ENCODE measurements at regions not wholly inside any gene's neighbourhood (a gene's known extent, or its start where the extent isn't known, plus 50 kb on each side); places are given as distances from the start of the nearest gene placed in this dataset.
A peak's percentile ranks its signal among the peaks of the same experiment; 100 is the strongest.

GRCh38 chr15:47213883-47214282, 503.4 kb upstream of the SEMA6D start:
- ChIA-PET POLR2A (ENCODE audit: low non-redundant PET) (no interaction called here), CTCF (no interaction called here)
- Histone ChIP-seq H3K9me3 (ENCODE audit: low read depth, low read length, poor library complexity, severe bottlenecking) (no peaks in the 10 kb centered on the region), H3K27ac (ENCODE audit: low read depth, low read length, poor library complexity, severe bottlenecking) (no peak overlapping the region), H3K4me1 (ENCODE audit: insufficient read depth, low read length, poor library complexity, severe bottlenecking) (peaks cover 5% of the 10 kb centered on the region), H3K27me3 (replicated peaks; ENCODE audit: insufficient read depth, low read depth, low read length, poor library complexity) (no peaks in the 10 kb centered on the region), H3K4me3 (ENCODE audit: low read depth, low read length, poor library complexity, severe bottlenecking) (no peak overlapping the region), H3K36me3 (ENCODE audit: insufficient read depth, low read length, poor library complexity, severe bottlenecking) (no peaks in the 10 kb centered on the region)
- intact Hi-C loops (cut with micrococcal nuclease; ENCODE audit: unreplicated experiment), result no loop called here
- DNase-seq (ENCODE audit: low spot score), result no peak
- TF ChIP-seq CTCF (conservative IDR thresholded peaks at IDR 0.05; ENCODE audit: low read depth, low read length) (no peak), EZH2 (IDR thresholded peaks at IDR 0.05; ENCODE audit: borderline replicate concordance, low read depth, low read length, poor library complexity, severe bottlenecking) (no peak)
- no TSS peak for BruUV-seq (replicated peaks)

- Histone ChIP-seq H3K36me3 (ENCODE audit: insufficient read depth, low read length, poor library complexity, severe bottlenecking) (no peaks in the 10 kb centered on the region), H3K9me3 (ENCODE audit: low read depth, low read length, poor library complexity, severe bottlenecking) (no peaks in the 10 kb centered on the region), H3K27ac (ENCODE audit: low read depth, low read length, poor library complexity, severe bottlenecking) (no peak overlapping the region), H3K4me1 (ENCODE audit: insufficient read depth, low read length, poor library complexity, severe bottlenecking) (peaks cover 5% of the 10 kb centered on the region), H3K27me3 (replicated peaks; ENCODE audit: insufficient read depth, low read depth, low read length, poor library complexity) (no peaks in the 10 kb centered on the region), H3K4me3 (ENCODE audit: low read depth, low read length, poor library complexity, severe bottlenecking) (no peak overlapping the region)
- TF ChIP-seq CTCF (conservative IDR thresholded peaks at IDR 0.05; ENCODE audit: low read depth, low read length), result no peak
- no peak for TF ChIP-seq EZH2 (IDR thresholded peaks at IDR 0.05; ENCODE audit: borderline replicate concordance, low read depth, low read length, poor library complexity, severe bottlenecking)
- intact Hi-C loops (cut with micrococcal nuclease; ENCODE audit: unreplicated experiment), result no loop called here
- DNase-seq (ENCODE audit: low spot score), result peak; percentile 11
- no TSS peak for BruUV-seq (replicated peaks)
- ChIA-PET POLR2A (ENCODE audit: low non-redundant PET) (interaction anchor here (0.6 kb wide), 1 partner anchor 206 kb away, joined by 5 read pairs; no protein-coding TSS in a partner anchor), CTCF (no interaction called here)
These were observed 499.0 kb upstream of the SEMA6D start for GRCh38 chr15:47218295-47218694.

- BruUV-seq (replicated peaks), result no TSS peak
- H3K4me3 ChIP-seq (ENCODE audit: low read depth, low read length, poor library complexity, severe bottlenecking), result no peak overlapping the region
- CTCF ChIA-PET, result no interaction called here
These were observed 472.9 kb upstream of the SEMA6D start for GRCh38 chr15:47244361-47244760.

More at GRCh38 chr15:47244361-47244760, 472.9 kb upstream of the SEMA6D start:
- no peaks in the 10 kb centered on the region for H3K9me3 ChIP-seq (ENCODE audit: low read depth, low read length, poor library complexity, severe bottlenecking)
- H3K4me1 ChIP-seq (ENCODE audit: insufficient read depth, low read length, poor library complexity, severe bottlenecking), result no peaks in the 10 kb centered on the region
- no peak overlapping the region for H3K27ac ChIP-seq (ENCODE audit: low read depth, low read length, poor library complexity, severe bottlenecking)
- DNase-seq (ENCODE audit: low spot score), result no peak
- TF ChIP-seq EZH2 (IDR thresholded peaks at IDR 0.05; ENCODE audit: borderline replicate concordance, low read depth, low read length, poor library complexity, severe bottlenecking), result no peak
- TF ChIP-seq CTCF (conservative IDR thresholded peaks at IDR 0.05; ENCODE audit: low read depth, low read length), result no peak
- intact Hi-C loops (cut with micrococcal nuclease; ENCODE audit: unreplicated experiment), result no loop called here
- POLR2A ChIA-PET (ENCODE audit: low non-redundant PET), result no interaction called here
- H3K27me3 ChIP-seq (replicated peaks; ENCODE audit: insufficient read depth, low read depth, low read length, poor library complexity), result no peaks in the 10 kb centered on the region
- no peaks in the 10 kb centered on the region for H3K36me3 ChIP-seq (ENCODE audit: insufficient read depth, low read length, poor library complexity, severe bottlenecking)
